ENCODE measurements at regions not wholly inside any gene's neighbourhood (a gene's known extent, or its start where the extent isn't known, plus 50 kb on each side); places are given as distances from the start of the nearest gene placed in this dataset.

GRCh38 chr15:85941186-85941855 lies 138.3 kb upstream of the AGBL1 start:
- peak; percentile 12 for DNase-seq (ENCODE audit: low read depth)

GRCh38 chr15:85942632-85943031 lies 137.0 kb upstream of the AGBL1 start:
- no peak for DNase-seq (ENCODE audit: low read depth)

GRCh38 chr15:85943151-85943550 lies 136.5 kb upstream of the AGBL1 start:
- no peak for DNase-seq (ENCODE audit: low read depth)

- DNase-seq (ENCODE audit: low read depth): no peak
Observed at GRCh38 chr15:85943791-85944190, 135.9 kb upstream of the AGBL1 start.

GRCh38 chr15:85947021-85947420 lies 132.7 kb upstream of the AGBL1 start:
- DNase-seq (ENCODE audit: low read depth): no peak

GRCh38 chr15:85947936-85948335 lies 131.7 kb upstream of the AGBL1 start:
- no peak for DNase-seq (ENCODE audit: low read depth)

GRCh38 chr15:85950101-85950500 lies 129.6 kb upstream of the AGBL1 start:
- no peak for DNase-seq (ENCODE audit: low read depth)

GRCh38 chr15:85954586-85954985 lies 125.1 kb upstream of the AGBL1 start:
- DNase-seq (ENCODE audit: low read depth): no peak

GRCh38 chr15:85955501-85956391 lies 123.9 kb upstream of the AGBL1 start:
- no peak for DNase-seq (ENCODE audit: low read depth)

- DNase-seq (ENCODE audit: low read depth): no peak
Observed at GRCh38 chr15:85956532-85957275, 123.0 kb upstream of the AGBL1 start.

- no peak for DNase-seq (ENCODE audit: low read depth)
Observed at GRCh38 chr15:85959611-85960010, 120.1 kb upstream of the AGBL1 start.

- DNase-seq (ENCODE audit: low read depth): no peak
Observed at GRCh38 chr15:85960381-85960780, 119.3 kb upstream of the AGBL1 start.

- DNase-seq (ENCODE audit: low read depth): no peak
Observed at GRCh38 chr15:85961821-85962220, 117.8 kb upstream of the AGBL1 start.

GRCh38 chr15:85963262-85963760 lies 116.4 kb upstream of the AGBL1 start:
- no peak for DNase-seq (ENCODE audit: low read depth)

GRCh38 chr15:85964471-85964870 lies 115.2 kb upstream of the AGBL1 start:
- no peak for DNase-seq (ENCODE audit: low read depth)

GRCh38 chr15:85967553-85967952 lies 112.1 kb upstream of the AGBL1 start:
- DNase-seq (ENCODE audit: low read depth): no peak

- DNase-seq (ENCODE audit: low read depth): no peak
Observed at GRCh38 chr15:85972805-85973540, 106.7 kb upstream of the AGBL1 start.

- no peak for DNase-seq (ENCODE audit: low read depth)
Observed at GRCh38 chr15:85973584-85974347, 105.9 kb upstream of the AGBL1 start.

- no peak for DNase-seq (ENCODE audit: low read depth)
Observed at GRCh38 chr15:85974348-85974705, 105.3 kb upstream of the AGBL1 start.

GRCh38 chr15:85974742-85975141 lies 104.9 kb upstream of the AGBL1 start:
- no peak for DNase-seq (ENCODE audit: low read depth)

- DNase-seq (ENCODE audit: low read depth): no peak
Observed at GRCh38 chr15:85976102-85976501, 103.6 kb upstream of the AGBL1 start.
